ENCODE measurements at regions not wholly inside any gene's neighbourhood (a gene's known extent, or its start where the extent isn't known, plus 50 kb on each side); places are given as distances from the start of the nearest gene placed in this dataset.

- no peaks in the 10 kb centered on the region for H3K9me3 Mint-ChIP-seq
- ATAC-seq (no peak), DNase-seq (no peak)
- WGBS (ENCODE audit: insufficient coverage): 17% methylated on average over 28 of the region's 28 CpGs
- no peak for TF ChIP-seq CTCF (IDR thresholded peaks at IDR 0.05)
- H3K27ac ChIP-seq (ENCODE audit: low read length): no peak overlapping the region
- H3K36me3 Mint-ChIP-seq: no peaks in the 10 kb centered on the region
- no peak overlapping the region for H3K4me3 Mint-ChIP-seq
- intact Hi-C loops (cut with micrococcal nuclease): no loop called here
- H3K4me1 ChIP-seq (ENCODE audit: control insufficient read depth, insufficient read depth, low read length): no peaks in the 10 kb centered on the region
- no peaks in the 10 kb centered on the region for H3K36me3 ChIP-seq (ENCODE audit: control insufficient read depth, insufficient read depth, low read length)
- no peaks in the 10 kb centered on the region for H3K9me3 ChIP-seq (ENCODE audit: control insufficient read depth, insufficient read depth, low read length)
- H3K27me3 ChIP-seq (ENCODE audit: control insufficient read depth, insufficient read depth, low read length): no peaks in the 10 kb centered on the region
- H3K27ac Mint-ChIP-seq: no peak overlapping the region
- H3K4me1 Mint-ChIP-seq: no peaks in the 10 kb centered on the region
- no peak overlapping the region for H3K4me3 ChIP-seq (ENCODE audit: low read length)
- no peaks in the 10 kb centered on the region for H3K27me3 Mint-ChIP-seq (ENCODE audit: low read depth in 2 of 2)
Measured at GRCh38 chr1:2887941-2888855, 86.7 kb upstream of the TTC34 start.

- ATAC-seq: no peak
- H3K36me3 Mint-ChIP-seq: no peaks in the 10 kb centered on the region
- Histone ChIP-seq H3K4me1 (ENCODE audit: control insufficient read depth, insufficient read depth, low read length) (peaks cover 3% of the 10 kb centered on the region), H3K36me3 (ENCODE audit: control insufficient read depth, insufficient read depth, low read length) (no peaks in the 10 kb centered on the region), H3K9me3 (ENCODE audit: control insufficient read depth, insufficient read depth, low read length) (no peaks in the 10 kb centered on the region), H3K27ac (ENCODE audit: low read length) (no peak overlapping the region), H3K4me3 (ENCODE audit: low read length) (no peak overlapping the region), H3K27me3 (ENCODE audit: control insufficient read depth, insufficient read depth, low read length) (no peaks in the 10 kb centered on the region)
- DNase-seq: no peak
- TF ChIP-seq CTCF (IDR thresholded peaks at IDR 0.05): no peak
- H3K27me3 Mint-ChIP-seq (ENCODE audit: low read depth in 2 of 2): no peaks in the 10 kb centered on the region
- H3K27ac Mint-ChIP-seq: no peak overlapping the region
- H3K9me3 Mint-ChIP-seq: no peaks in the 10 kb centered on the region
- no peak overlapping the region for H3K4me3 Mint-ChIP-seq
- 79% methylated on average over 14 of the region's 14 CpGs for WGBS (ENCODE audit: insufficient coverage)
- no peaks in the 10 kb centered on the region for H3K4me1 Mint-ChIP-seq
- intact Hi-C loops (cut with micrococcal nuclease): no loop called here
Measured at GRCh38 chr1:2890221-2890850, 88.8 kb upstream of the TTC34 start.

GRCh38 chr1:2891923-2892448, 90.5 kb upstream of the TTC34 start:
- Mint-ChIP-seq H3K27me3 (ENCODE audit: low read depth in 2 of 2) (no peaks in the 10 kb centered on the region), H3K4me3 (no peak overlapping the region), H3K27ac (no peak overlapping the region), H3K9me3 (no peaks in the 10 kb centered on the region), H3K36me3 (no peaks in the 10 kb centered on the region), H3K4me1 (no peaks in the 10 kb centered on the region)
- DNase-seq (no peak), ATAC-seq (no peak)
- no peaks in the 10 kb centered on the region for H3K9me3 ChIP-seq (ENCODE audit: control insufficient read depth, insufficient read depth, low read length)
- H3K27ac ChIP-seq (ENCODE audit: low read length): no peak overlapping the region
- no peak overlapping the region for H3K4me3 ChIP-seq (ENCODE audit: low read length)
- no peaks in the 10 kb centered on the region for H3K27me3 ChIP-seq (ENCODE audit: control insufficient read depth, insufficient read depth, low read length)
- no peak for TF ChIP-seq CTCF (IDR thresholded peaks at IDR 0.05)
- 87% methylated on average over 22 of the region's 22 CpGs for WGBS (ENCODE audit: insufficient coverage)
- H3K36me3 ChIP-seq (ENCODE audit: control insufficient read depth, insufficient read depth, low read length): no peaks in the 10 kb centered on the region
- intact Hi-C loops (cut with micrococcal nuclease): no loop called here
- H3K4me1 ChIP-seq (ENCODE audit: control insufficient read depth, insufficient read depth, low read length): peaks cover 3% of the 10 kb centered on the region

Measured in natural killer cell (primary cell).